Tibial nerve (tissue), 4 donors: ENCODE measurements at regions not wholly inside any gene's neighbourhood (a gene's known extent, or its start where the extent isn't known, plus 50 kb on each side); places are given as distances from the start of the nearest gene placed in this dataset.

Experiments
- EP300 ChIP-seq, 2 donors: sonication (generic); formaldehyde crosslinking; IDR thresholded peaks; one replicate each; pipeline ENCODE4 v1.6.1; 2017; ENCODE audit warnings: antibody characterized with exemption in 2 of 2, mild to moderate bottlenecking in 1 of 2
- POLR2A ChIP-seq, 2 donors: fragments of 450-650 bp; IDR thresholded peaks; one replicate each; pipeline ENCODE4 v1.6.1; 2017; ENCODE audit warnings: antibody characterized with exemption in 2 of 2, mild to moderate bottlenecking in 2 of 2, moderate library complexity in 2 of 2
- TF ChIP-seq, protein P1 (sequence below), 5 experiments: fragments of 200-600 bp in 3 of 5; fragments of 450-650 bp in 2 of 5; sonication (generic) in 3 of 5; IDR thresholded peaks; one replicate each; pipeline ENCODE4 v1.5.1; 2016 to 2019; ENCODE audit warnings: antibody characterized with exemption in 5 of 5, mild to moderate bottlenecking in 3 of 5, moderate library complexity in 2 of 5

DNA sequence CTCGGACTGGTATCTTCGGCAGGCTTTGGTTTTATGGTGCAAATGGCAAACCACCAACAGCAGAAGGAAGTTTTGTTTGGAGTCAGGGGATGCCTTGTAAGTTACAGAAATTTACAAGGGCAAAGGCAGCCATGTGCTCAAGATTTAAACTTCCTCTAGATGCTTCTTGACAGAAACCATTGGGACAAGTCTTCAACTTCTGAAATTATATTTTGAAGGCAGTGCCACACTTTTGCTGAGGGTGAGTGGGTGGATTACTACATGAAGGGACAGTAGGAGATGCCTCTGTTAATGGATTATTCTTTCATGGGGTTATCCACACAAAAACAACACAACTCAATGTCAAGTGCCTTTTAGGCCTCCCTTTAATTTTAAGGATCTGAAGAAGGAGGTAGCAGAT, 97.9 kb downstream of the VAPA start:
- TF ChIP-seq, protein P1, sequence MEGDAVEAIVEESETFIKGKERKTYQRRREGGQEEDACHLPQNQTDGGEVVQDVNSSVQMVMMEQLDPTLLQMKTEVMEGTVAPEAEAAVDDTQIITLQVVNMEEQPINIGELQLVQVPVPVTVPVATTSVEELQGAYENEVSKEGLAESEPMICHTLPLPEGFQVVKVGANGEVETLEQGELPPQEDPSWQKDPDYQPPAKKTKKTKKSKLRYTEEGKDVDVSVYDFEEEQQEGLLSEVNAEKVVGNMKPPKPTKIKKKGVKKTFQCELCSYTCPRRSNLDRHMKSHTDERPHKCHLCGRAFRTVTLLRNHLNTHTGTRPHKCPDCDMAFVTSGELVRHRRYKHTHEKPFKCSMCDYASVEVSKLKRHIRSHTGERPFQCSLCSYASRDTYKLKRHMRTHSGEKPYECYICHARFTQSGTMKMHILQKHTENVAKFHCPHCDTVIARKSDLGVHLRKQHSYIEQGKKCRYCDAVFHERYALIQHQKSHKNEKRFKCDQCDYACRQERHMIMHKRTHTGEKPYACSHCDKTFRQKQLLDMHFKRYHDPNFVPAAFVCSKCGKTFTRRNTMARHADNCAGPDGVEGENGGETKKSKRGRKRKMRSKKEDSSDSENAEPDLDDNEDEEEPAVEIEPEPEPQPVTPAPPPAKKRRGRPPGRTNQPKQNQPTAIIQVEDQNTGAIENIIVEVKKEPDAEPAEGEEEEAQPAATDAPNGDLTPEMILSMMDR (IDR thresholded peaks at IDR 0.05): no peak
- TF ChIP-seq POLR2A (IDR thresholded peaks at IDR 0.05) (no peak), EP300 (IDR thresholded peaks at IDR 0.05) (no peak)
